ENCODE measurements at regions not wholly inside any gene's neighbourhood (a gene's known extent, or its start where the extent isn't known, plus 50 kb on each side); places are given as distances from the start of the nearest gene placed in this dataset.

DNA sequence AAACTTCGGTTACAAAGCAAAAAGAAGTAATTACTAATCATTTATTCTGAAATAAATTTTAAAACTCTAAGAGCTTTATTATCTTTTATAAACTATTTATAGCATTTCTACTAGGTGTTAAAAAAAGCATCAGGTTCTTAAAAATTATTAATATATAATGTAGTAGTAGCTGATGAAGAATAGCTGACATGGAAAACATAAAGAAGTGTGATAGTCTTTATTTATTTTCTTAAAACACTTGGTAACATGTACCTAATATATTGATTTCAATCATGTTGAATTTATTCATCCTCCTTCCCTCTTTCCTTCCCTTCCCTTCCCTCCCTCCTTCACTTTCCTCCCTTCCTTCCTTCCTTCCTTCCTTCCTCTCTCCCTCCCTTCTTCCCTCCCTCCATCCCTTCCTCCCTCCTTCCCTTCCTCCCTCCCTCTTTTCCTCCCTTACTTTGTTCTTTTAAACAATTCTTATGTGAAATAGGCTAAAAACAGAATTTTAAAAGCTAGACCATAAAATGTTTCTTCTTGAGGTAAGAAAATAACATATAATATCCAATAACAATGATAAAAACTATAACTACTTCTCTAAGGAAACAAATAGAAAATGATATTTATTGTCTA, 913.9 kb upstream of the MAP3K7 start:
- Histone ChIP-seq H3K4me1 (no peaks in the 10 kb centered on the region), H3K9me3 (no peaks in the 10 kb centered on the region), H3K27ac (no peak overlapping the region), H3K4me3 (replicated peaks in 1 of 3) (no peak overlapping the region), H3K27me3 (no peaks in the 10 kb centered on the region), H3K36me3 (no peaks in the 10 kb centered on the region)
- no peak for DNase-seq
- 90 to 96% methylated on average over 1 of the region's 1 CpG for WGBS, 2 donors
- TF ChIP-seq POLR2A (IDR thresholded peaks at IDR 0.05): no peak
- TF ChIP-seq, protein P1, sequence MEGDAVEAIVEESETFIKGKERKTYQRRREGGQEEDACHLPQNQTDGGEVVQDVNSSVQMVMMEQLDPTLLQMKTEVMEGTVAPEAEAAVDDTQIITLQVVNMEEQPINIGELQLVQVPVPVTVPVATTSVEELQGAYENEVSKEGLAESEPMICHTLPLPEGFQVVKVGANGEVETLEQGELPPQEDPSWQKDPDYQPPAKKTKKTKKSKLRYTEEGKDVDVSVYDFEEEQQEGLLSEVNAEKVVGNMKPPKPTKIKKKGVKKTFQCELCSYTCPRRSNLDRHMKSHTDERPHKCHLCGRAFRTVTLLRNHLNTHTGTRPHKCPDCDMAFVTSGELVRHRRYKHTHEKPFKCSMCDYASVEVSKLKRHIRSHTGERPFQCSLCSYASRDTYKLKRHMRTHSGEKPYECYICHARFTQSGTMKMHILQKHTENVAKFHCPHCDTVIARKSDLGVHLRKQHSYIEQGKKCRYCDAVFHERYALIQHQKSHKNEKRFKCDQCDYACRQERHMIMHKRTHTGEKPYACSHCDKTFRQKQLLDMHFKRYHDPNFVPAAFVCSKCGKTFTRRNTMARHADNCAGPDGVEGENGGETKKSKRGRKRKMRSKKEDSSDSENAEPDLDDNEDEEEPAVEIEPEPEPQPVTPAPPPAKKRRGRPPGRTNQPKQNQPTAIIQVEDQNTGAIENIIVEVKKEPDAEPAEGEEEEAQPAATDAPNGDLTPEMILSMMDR (IDR thresholded peaks at IDR 0.05): no peak
- intact Hi-C loops (cut with DNase I): no loop called here

GRCh38 chr6:91498576-91498975, 911.7 kb upstream of the MAP3K7 start:
- Histone ChIP-seq H3K27me3 (no peaks in the 10 kb centered on the region), H3K9me3 (no peaks in the 10 kb centered on the region), H3K4me1 (no peaks in the 10 kb centered on the region), H3K27ac (no peak overlapping the region), H3K4me3 (replicated peaks in 1 of 3) (no peak overlapping the region), H3K36me3 (no peaks in the 10 kb centered on the region)
- intact Hi-C loops (cut with DNase I): no loop called here
- 86 to 87% methylated on average over 1 of the region's 1 CpG for WGBS, 2 donors
- no peak for TF ChIP-seq POLR2A (IDR thresholded peaks at IDR 0.05)
- TF ChIP-seq, protein P1 (IDR thresholded peaks at IDR 0.05): no peak
- no peak for DNase-seq

DNA sequence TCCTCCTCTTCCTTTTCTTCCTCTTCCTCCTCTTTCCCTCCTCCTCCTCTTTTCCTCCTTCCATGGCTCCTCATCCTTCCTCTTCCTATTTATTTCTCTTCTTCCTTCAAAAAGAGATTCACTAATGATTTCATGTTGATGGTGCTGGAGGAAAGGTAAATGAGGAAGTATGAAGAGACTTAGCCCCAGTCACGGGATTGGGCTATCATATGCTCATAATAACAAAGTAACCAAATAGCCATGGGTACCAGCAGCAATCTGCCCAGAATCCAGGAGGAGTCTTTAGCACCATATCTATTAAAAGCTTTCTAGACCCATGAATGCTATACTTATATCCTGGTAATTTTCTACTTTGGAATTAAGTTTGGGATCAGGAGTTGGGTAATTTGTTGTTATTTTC, 910.9 kb upstream of the MAP3K7 start:
- no peaks in the 10 kb centered on the region for H3K36me3 ChIP-seq
- no peaks in the 10 kb centered on the region for H3K27me3 ChIP-seq
- DNase-seq: no peak
- intact Hi-C loops (cut with DNase I): no loop called here
- H3K9me3 ChIP-seq: no peaks in the 10 kb centered on the region
- WGBS, 2 donors: 91 to 96% methylated on average over 1 of the region's 1 CpG
- H3K27ac ChIP-seq: no peak overlapping the region
- no peak overlapping the region for H3K4me3 ChIP-seq (replicated peaks in 1 of 3)
- TF ChIP-seq POLR2A (IDR thresholded peaks at IDR 0.05): no peak
- TF ChIP-seq, protein P1 (IDR thresholded peaks at IDR 0.05): no peak
- no peaks in the 10 kb centered on the region for H3K4me1 ChIP-seq

GRCh38 chr6:91490671-91491301, 903.9 kb upstream of the MAP3K7 start:
- WGBS, 2 donors: 66 to 70% methylated on average over 2 of the region's 2 CpGs
- DNase-seq: no peak
- TF ChIP-seq, protein P1 (IDR thresholded peaks at IDR 0.05): no peak
- no peak for TF ChIP-seq POLR2A (IDR thresholded peaks at IDR 0.05)
- no peaks in the 10 kb centered on the region for H3K27me3 ChIP-seq
- H3K9me3 ChIP-seq: no peaks in the 10 kb centered on the region
- intact Hi-C loops (cut with DNase I): no loop called here
- H3K27ac ChIP-seq: no peak overlapping the region
- no peak overlapping the region for H3K4me3 ChIP-seq (replicated peaks in 1 of 3)
- H3K36me3 ChIP-seq: no peaks in the 10 kb centered on the region
- H3K4me1 ChIP-seq: no peaks in the 10 kb centered on the region

GRCh38 chr6:91487696-91488392, 901.0 kb upstream of the MAP3K7 start:
- Histone ChIP-seq H3K4me3 (replicated peaks in 1 of 3) (no peak overlapping the region), H3K36me3 (no peaks in the 10 kb centered on the region), H3K27me3 (no peaks in the 10 kb centered on the region), H3K4me1 (no peaks in the 10 kb centered on the region), H3K27ac (no peak overlapping the region), H3K9me3 (no peaks in the 10 kb centered on the region)
- no peak for TF ChIP-seq POLR2A (IDR thresholded peaks at IDR 0.05)
- TF ChIP-seq, protein P1 (IDR thresholded peaks at IDR 0.05): no peak
- intact Hi-C loops (cut with DNase I): no loop called here
- 63 to 90% methylated on average over 2 of the region's 2 CpGs for WGBS, 2 donors
- DNase-seq: no peak

Measured in thyroid gland (tissue), 4 donors.